Activated CD4-positive, alpha-beta T cell treated with anti-CD3 and anti-CD28 coated beads, Interleukin-2, amount 50 U/mL, for 48 hours (primary cell): ENCODE measurements at regions not wholly inside any gene's neighbourhood (a gene's known extent, or its start where the extent isn't known, plus 50 kb on each side); places are given as distances from the start of the nearest gene placed in this dataset.

Source experiments
- DNase-seq, 2 experiments: peaks; one replicate each; pipeline ENCODE4 v3.0.0-alpha.2; 2020

GRCh38 chr10:14468023-14468441 is 137.3 kb upstream of the FRMD4A start:
- DNase-seq: no peak

DNA sequence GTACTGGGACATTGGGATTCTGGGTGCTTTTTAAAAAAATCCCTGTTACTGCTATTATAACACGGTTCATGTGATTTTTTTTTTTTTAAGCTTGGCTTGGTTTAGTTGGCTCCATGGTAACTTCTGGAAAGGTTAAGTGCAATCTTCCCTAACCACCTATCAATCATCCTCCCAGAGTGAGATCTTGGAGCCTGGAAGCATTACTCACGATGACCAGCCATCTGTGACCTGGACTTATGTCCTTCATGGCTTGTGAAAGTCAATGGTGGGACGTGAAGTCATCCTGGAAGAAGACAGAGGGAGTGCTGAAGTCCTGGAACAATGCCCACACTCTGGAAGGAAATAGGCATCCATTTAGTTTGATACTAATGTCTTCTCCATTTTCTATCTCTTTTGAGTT is 135.5 kb upstream of the FRMD4A start:
- DNase-seq: no peak

GRCh38 chr10:14460447-14460846 is 129.7 kb upstream of the FRMD4A start:
- DNase-seq: no peak

GRCh38 chr10:14459665-14460064 is 128.9 kb upstream of the FRMD4A start:
- no peak for DNase-seq

GRCh38 chr10:14456870-14457266 is 126.1 kb upstream of the FRMD4A start:
- DNase-seq: no peak

DNA sequence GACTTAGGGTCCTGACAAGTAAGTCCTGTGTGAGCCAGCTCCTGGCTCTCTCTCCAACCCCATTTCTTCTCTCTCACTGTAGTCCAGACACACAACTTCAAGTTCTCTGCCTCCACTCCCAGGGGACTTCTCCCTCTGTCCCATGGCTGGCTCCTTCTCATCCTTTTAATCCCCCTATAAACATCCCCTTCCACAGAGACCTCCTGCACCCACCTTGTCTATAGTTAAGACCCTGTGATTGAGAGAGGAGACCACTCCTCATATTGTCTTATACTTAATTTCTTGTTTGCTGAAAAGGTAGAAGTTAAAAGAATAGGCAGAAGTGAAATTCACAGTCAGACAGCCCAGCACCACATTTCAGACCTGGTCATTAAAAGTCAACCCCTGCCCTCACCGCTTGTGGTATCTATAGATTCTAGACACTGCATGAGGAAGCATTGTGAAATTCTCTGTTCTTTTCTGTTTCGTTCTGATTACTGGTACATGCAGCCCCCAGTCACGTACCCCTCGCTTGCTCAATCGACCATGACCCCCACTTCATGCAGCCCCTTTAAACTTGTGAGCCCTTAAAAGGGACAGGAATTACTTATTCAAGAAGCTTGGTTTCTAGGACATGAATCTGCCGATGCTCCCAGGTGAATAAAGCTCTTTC is 125.6 kb upstream of the FRMD4A start:
- no peak for DNase-seq

GRCh38 chr10:14454629-14455028 is 123.9 kb upstream of the FRMD4A start:
- DNase-seq: no peak

- no peak for DNase-seq
Observed at GRCh38 chr10:14454206-14454605, 123.5 kb upstream of the FRMD4A start.

DNA sequence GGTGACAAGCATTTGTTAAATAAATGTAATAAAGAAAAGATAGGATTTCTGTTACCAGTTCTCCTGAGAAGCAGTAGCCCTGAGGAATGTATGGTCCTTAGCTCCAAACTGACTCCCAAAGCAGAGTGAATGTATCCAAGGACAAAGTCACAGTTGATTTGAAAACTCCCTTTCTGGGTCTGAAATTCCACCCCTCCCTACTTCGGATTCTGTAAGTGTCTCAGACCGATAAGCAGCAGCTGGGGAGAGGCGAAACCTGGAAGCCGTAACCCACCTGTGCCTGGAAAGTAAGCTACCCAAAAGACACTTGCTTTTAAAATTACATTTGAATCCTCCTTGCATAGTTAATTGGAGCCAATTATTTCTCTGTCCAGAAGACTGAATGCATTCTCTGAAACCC is 122.9 kb upstream of the FRMD4A start:
- no peak for DNase-seq

- no peak for DNase-seq
Observed at GRCh38 chr10:14451341-14451740, 120.6 kb upstream of the FRMD4A start.

GRCh38 chr10:14450041-14450491 is 119.3 kb upstream of the FRMD4A start:
- no peak for DNase-seq

- DNase-seq: no peak
Observed at GRCh38 chr10:14449293-14449815, 118.6 kb upstream of the FRMD4A start.

GRCh38 chr10:14448197-14448990 is 117.7 kb upstream of the FRMD4A start:
- DNase-seq: no peak

DNA sequence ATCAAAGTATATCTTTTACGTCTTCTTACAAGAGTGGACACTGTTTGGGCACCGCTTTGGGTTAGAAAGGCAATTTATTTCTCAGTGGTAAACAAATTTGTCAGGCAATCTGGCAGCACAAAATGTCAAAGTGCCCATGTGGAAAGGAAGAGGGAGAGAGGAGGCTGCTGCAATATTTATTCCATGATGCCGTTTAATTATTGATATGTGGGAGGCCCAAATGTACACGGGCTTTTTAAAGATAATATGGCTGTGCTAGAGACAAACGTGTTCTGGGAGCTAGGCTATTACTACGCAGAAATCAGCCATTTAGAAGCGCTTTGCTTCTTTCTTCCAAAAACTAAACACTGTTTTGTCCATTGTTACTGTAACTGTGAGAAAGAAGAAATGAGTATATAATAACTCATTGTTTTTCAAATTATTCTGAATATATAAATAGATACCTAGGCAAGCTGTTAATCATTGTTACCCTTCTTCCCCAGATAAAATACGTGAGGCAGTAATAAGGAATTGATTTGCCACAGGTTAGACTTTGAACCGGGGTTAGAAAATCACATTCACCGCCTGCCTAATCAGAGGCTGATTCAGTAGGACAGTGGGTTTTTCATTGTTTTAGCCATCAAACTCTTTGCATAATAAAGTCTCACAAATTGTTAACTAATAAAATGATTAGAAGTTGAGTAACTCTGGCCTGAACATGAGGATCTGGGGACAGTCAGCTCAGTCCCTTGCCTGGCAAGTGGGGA is 116.5 kb upstream of the FRMD4A start:
- no peak for DNase-seq

GRCh38 chr10:14439451-14440259 is 108.9 kb upstream of the FRMD4A start:
- DNase-seq: no peak

DNA sequence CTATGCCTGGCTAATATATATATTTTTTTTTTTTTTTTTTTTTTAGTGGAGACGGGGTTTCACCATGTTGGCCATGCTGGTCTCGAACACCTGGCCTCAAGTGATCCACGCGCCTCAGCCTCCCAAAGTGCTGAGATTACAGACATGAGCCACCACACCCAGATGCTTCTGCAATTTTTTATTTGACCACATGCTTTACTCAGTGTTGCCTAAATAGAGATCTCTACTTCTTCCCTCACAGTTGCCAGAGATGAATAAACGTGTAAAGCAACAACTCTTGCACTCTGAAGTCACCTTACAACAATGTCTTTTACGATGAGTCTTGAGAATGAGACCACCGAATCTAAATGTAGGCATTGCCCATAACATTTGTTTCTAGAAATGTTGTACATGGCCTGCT is 107.9 kb upstream of the FRMD4A start:
- no peak for DNase-seq

GRCh38 chr10:14438057-14438456 is 107.3 kb upstream of the FRMD4A start:
- no peak for DNase-seq

DNA sequence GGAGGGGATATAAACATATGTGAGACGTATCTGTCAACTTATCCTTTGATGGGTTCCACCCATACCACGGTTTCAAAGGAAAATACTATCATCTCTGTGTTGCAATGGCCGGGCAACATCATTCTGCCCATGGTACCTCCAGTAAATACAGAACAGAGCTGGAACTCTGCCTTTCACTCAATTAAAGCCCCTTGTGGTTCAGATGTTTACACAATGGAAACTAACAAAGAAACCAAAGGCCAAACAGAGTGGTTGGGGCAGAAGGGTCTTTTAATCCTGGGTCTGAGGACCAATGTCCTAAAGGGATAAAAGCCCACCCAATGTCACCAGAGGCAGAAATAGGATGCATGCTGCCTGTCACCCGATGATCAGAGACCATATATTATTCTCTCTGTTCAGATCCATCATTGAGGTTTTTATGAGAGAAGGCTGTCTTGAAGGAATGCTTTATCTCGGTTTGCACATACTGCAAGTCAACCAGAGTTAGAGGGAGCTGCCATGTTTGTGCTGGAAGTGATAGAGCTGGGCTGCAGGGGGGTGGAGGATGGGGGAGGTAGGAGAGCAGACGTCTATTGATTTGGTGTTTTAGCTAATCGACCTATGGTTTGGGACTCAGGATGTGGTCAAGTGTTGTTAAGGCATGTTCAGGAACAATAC is 105.4 kb upstream of the FRMD4A start:
- DNase-seq: no peak

DNA sequence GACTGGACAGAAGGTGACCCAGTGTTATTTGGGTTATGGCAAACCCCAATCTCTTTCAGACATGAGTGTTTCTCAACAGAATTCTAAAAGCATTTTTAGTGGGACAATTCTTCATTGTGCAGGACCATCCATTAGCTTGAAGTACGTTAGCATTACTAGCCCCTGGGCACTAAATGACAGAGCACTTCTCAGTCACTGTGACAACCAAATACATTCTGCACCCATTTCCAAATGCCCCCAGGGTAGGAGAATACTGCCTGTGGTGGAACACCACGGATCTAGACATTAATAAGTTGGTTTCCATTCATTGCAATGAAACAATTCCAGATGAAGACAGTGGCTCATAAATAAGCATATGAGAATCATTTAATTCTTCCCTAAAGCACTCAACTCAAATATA is 102.4 kb upstream of the FRMD4A start:
- no peak for DNase-seq

GRCh38 chr10:14431868-14432267 is 101.1 kb upstream of the FRMD4A start:
- no peak for DNase-seq

DNA sequence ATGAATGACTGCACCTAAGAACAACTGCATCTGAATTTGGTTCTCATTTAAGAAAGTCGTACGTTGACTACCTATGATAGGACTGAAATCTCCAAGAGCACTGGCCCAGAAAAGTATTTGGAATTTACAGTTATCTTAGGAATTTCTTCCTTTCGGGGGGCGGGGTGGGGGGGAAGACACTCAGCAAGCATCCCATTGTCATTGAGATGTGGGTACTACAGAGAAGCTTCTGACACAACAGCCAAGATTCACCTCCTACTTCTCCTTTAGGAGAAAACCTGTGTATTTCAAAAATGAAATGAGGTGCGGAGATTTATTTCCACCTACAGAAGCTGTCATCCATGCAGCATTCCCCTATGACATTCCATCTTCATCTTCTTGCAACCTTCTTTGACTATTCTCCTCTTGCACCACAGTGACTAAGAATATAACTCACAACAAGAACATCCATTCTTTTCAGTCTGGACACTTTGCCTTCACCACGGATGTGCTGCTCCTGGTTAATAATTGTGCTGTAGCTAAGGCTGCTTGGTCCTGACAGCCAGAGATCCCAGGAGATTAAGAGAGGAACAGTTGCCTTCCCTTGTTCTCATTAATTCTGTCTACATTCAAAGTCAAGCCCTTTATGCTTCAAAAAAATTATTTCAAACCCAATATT is 98.4 kb upstream of the FRMD4A start:
- DNase-seq: no peak

GRCh38 chr10:14425034-14425433 is 94.3 kb upstream of the FRMD4A start:
- DNase-seq: no peak
